H1 (cell line): ENCODE measurements at regions not wholly inside any gene's neighbourhood (a gene's known extent, or its start where the extent isn't known, plus 50 kb on each side); places are given as distances from the start of the nearest gene placed in this dataset.

ENCODE experiments used
- CTCF ChIA-PET: fragments of 300-600 bp; sonication (Branson Sonifier 250); formaldehyde crosslinking; loops from one replicate; lab custom pipeline; 2021; ENCODE audit not compliant: partially characterized antibody; lab: Charles Lee
- POLR2A ChIA-PET: fragments of 300-600 bp; sonication (Branson Sonifier 250); formaldehyde crosslinking; loops from one replicate; lab custom pipeline; 2021; ENCODE audit warnings: inconsistent platforms; ENCODE audit not compliant: partially characterized antibody; lab: Charles Lee
- DNase-seq, 2 experiments: peaks; one replicate each; pipeline versions ENCODE4 v3.0.0 to v3.0.0-alpha.2; 2010 to 2022; ENCODE audit warnings: low spot score in 2 of 2, low read depth in 1 of 2, mixed read lengths in 1 of 2
- FAIRE-seq: peaks from 2 replicates; lab custom pipeline; 2011; peaks lifted over from hg19 to GRCh38; lab: Jason Lieb, UNC
- H2AFZ ChIP-seq: 2 replicates; pipeline ENCODE4 v1.8.1; 2012; ENCODE audit warnings: low read length, inconsistent platforms
- H2AK5ac ChIP-seq: 2 replicates; pipeline ENCODE4 v1.6.1; 2013; ENCODE audit warnings: low read depth, low read length
- H2BK120ac ChIP-seq: replicated peaks from 2 replicates; pipeline ENCODE3; 2013; ENCODE audit warnings: low read depth, low read length, inconsistent platforms
- H2BK12ac ChIP-seq: 2 replicates; pipeline ENCODE4 v1.6.1; 2013; ENCODE audit warnings: low read depth, low read length
- H2BK15ac ChIP-seq: 2 replicates; pipeline ENCODE4 v1.6.1; 2013; ENCODE audit warnings: low read length
- H2BK20ac ChIP-seq: 2 replicates; pipeline ENCODE4 v1.6.1; 2013; ENCODE audit warnings: low read length
- H2BK5ac ChIP-seq: 2 replicates; pipeline ENCODE4 v1.6.1; 2013; ENCODE audit warnings: low read depth, low read length
- H3K14ac ChIP-seq: 2 replicates; pipeline ENCODE4 v1.6.1; 2013; ENCODE audit warnings: inconsistent platforms; ENCODE audit not compliant: insufficient read length
- H3K18ac ChIP-seq: 2 replicates; pipeline ENCODE4 v1.6.1; 2013; ENCODE audit warnings: low read length; ENCODE audit errors: extremely low read depth
- H3K23ac ChIP-seq: 2 replicates; pipeline ENCODE4 v1.6.1; 2013; ENCODE audit warnings: inconsistent platforms; ENCODE audit not compliant: insufficient read length
- H3K23me2 ChIP-seq: 2 replicates; pipeline ENCODE4 v1.6.1; 2013; ENCODE audit warnings: low read depth, low read length
- H3K27ac ChIP-seq: 2 replicates; pipeline ENCODE4 v1.6.1; 2011; ENCODE audit warnings: low read depth, low read length, inconsistent platforms
- H3K27me3 ChIP-seq, 4 experiments: replicated peaks in 1 of 4; 1 replicate in 1 of 4; 2 replicates in 3 of 4; pipeline versions ENCODE4 v1.6.1 to v1.8.1; 2011 to 2013; ENCODE audit warnings: low read length in 3 of 4, mild to moderate bottlenecking in 3 of 4, inconsistent platforms in 2 of 4, mixed read lengths in 2 of 4, moderate library complexity in 1 of 4; ENCODE audit not compliant: control insufficient read depth in 3 of 4, insufficient read depth in 3 of 4; ENCODE audit errors: extremely low read depth in 1 of 4
- H3K36me3 ChIP-seq, 4 experiments: 2 replicates each; pipeline versions ENCODE4 v1.6.1 to v1.8.1; 2011 to 2013; ENCODE audit warnings: mild to moderate bottlenecking in 4 of 4, low read length in 3 of 4, moderate library complexity in 2 of 4, control low read depth in 1 of 4, inconsistent platforms in 1 of 4; ENCODE audit not compliant: insufficient read depth in 4 of 4, control insufficient read depth in 2 of 4
- H3K4ac ChIP-seq: replicated peaks from 2 replicates; pipeline ENCODE3; 2013; ENCODE audit warnings: low read length, low read depth, mixed read lengths, inconsistent platforms; ENCODE audit not compliant: insufficient read length
- H3K4me1 ChIP-seq, 4 experiments: replicated peaks in 1 of 4; 1 replicate in 1 of 4; 2 replicates in 3 of 4; pipeline versions ENCODE4 v1.6.1 to v1.8.1; 2011 to 2013; ENCODE audit warnings: low read length in 3 of 4, inconsistent platforms in 2 of 4, mixed read lengths in 1 of 4; ENCODE audit not compliant: insufficient read depth in 4 of 4, control insufficient read depth in 3 of 4
- H3K4me2 ChIP-seq, 2 experiments: 2 replicates each; pipeline versions ENCODE4 v1.6.1 to v1.8.1; 2011 to 2013; ENCODE audit warnings: low read depth in 2 of 2, low read length in 2 of 2, control low read depth in 1 of 2, inconsistent platforms in 1 of 2, mild to moderate bottlenecking in 1 of 2; ENCODE audit not compliant: insufficient read depth in 1 of 2
- H3K4me3 ChIP-seq, 4 experiments: fragments of 200-600, 300-600 bp in 1 of 4; sonication (generic), shearing (Covaris generic), sonication (Bioruptor Twin) in 1 of 4; 2 replicates each; pipeline versions ENCODE4 v1.5.1 to v1.8.1; 2011 to 2016; ENCODE audit warnings: low read length in 4 of 4, low read depth in 3 of 4, control low read depth in 2 of 4, inconsistent platforms in 2 of 4, mild to moderate bottlenecking in 2 of 4, mixed read lengths in 1 of 4, moderate library complexity in 1 of 4; ENCODE audit not compliant: insufficient read depth in 2 of 4; ENCODE audit errors: extremely low read depth in 1 of 4
- H3K56ac ChIP-seq: replicated peaks from 2 replicates; pipeline ENCODE3; 2013; ENCODE audit warnings: low read depth, mild to moderate bottlenecking, mixed read lengths, low read length, inconsistent platforms; ENCODE audit not compliant: insufficient read length
- H3K79me1 ChIP-seq: 2 replicates; pipeline ENCODE4 v1.6.1; 2013; ENCODE audit warnings: low read depth, low read length, control low read depth
- H3K79me2 ChIP-seq, 2 experiments: 2 replicates each; pipeline versions ENCODE4 v1.6.1 to v1.8.1; 2012 to 2013; ENCODE audit warnings: low read length in 2 of 2, mild to moderate bottlenecking in 2 of 2, inconsistent platforms in 1 of 2; ENCODE audit not compliant: insufficient read depth in 2 of 2, control insufficient read depth in 1 of 2
- H3K9ac ChIP-seq, 4 experiments: replicated peaks in 1 of 4; 1 replicate in 1 of 4; 2 replicates in 3 of 4; pipeline versions ENCODE4 v1.6.1 to v1.8.1; 2011 to 2013; ENCODE audit warnings: low read depth in 3 of 4, low read length in 3 of 4, control low read depth in 2 of 4, mild to moderate bottlenecking in 2 of 4, moderate library complexity in 2 of 4, inconsistent platforms in 1 of 4; ENCODE audit errors: extremely low read depth in 1 of 4
- H3K9me3 ChIP-seq, 2 experiments: 2 replicates each; pipeline versions ENCODE4 v1.6.1 to v1.8.1; 2012 to 2013; ENCODE audit warnings: mild to moderate bottlenecking in 2 of 2, moderate library complexity in 2 of 2, control low read depth in 1 of 2, inconsistent platforms in 1 of 2, low read depth in 1 of 2, low read length in 1 of 2, mixed read lengths in 1 of 2; ENCODE audit not compliant: insufficient read depth in 2 of 2
- H4K20me1 ChIP-seq, 2 experiments: replicated peaks in 1 of 2; 2 replicates each; pipeline versions ENCODE3 to v1.8.1; 2011 to 2013; ENCODE audit warnings: inconsistent platforms in 2 of 2, low read length in 2 of 2, mild to moderate bottlenecking in 1 of 2; ENCODE audit not compliant: insufficient read depth in 2 of 2, control insufficient read depth in 1 of 2
- H4K5ac ChIP-seq: 2 replicates; pipeline ENCODE4 v1.6.1; 2013; ENCODE audit warnings: low read length, low read depth, mixed read lengths, inconsistent platforms; ENCODE audit not compliant: insufficient read length
- H4K8ac ChIP-seq: 2 replicates; pipeline ENCODE4 v1.8.0; 2013; ENCODE audit warnings: mild to moderate bottlenecking, moderate library complexity, low read length, inconsistent platforms; ENCODE audit not compliant: insufficient read depth; ENCODE audit errors: extremely low read depth
- H4K91ac ChIP-seq: replicated peaks from 2 replicates; pipeline ENCODE3; 2013; ENCODE audit warnings: low read length, mixed read lengths, inconsistent platforms; ENCODE audit not compliant: insufficient read length
- ATF3 ChIP-seq: IDR thresholded peaks from 2 replicates; pipeline ENCODE4 v1.6.1; 2011; ENCODE audit warnings: low read depth, mild to moderate bottlenecking, low read length; ENCODE audit not compliant: insufficient read depth
- E2F6 ChIP-seq: IDR thresholded peaks from 2 replicates; pipeline ENCODE4 v1.6.1; 2012; ENCODE audit warnings: inconsistent platforms
- GABPA ChIP-seq: IDR thresholded peaks from 2 replicates; pipeline ENCODE4 v1.6.1; 2011; ENCODE audit warnings: mild to moderate bottlenecking, low read length, moderate library complexity, borderline replicate concordance; ENCODE audit not compliant: insufficient read depth
- JUN ChIP-seq: IDR thresholded peaks from 2 replicates; pipeline ENCODE4 v1.6.1; 2011; ENCODE audit warnings: low read depth, mild to moderate bottlenecking, improper control_type of control experiment, low read length
- JUND ChIP-seq: IDR thresholded peaks from 2 replicates; pipeline ENCODE4 v1.6.1; 2011; ENCODE audit warnings: mild to moderate bottlenecking, improper control_type of control experiment, low read length
- MAX ChIP-seq: IDR thresholded peaks from 2 replicates; pipeline ENCODE4 v1.6.1; 2012; ENCODE audit warnings: inconsistent platforms
- NRF1 ChIP-seq: IDR thresholded peaks from 2 replicates; pipeline ENCODE4 v1.6.1; 2011; ENCODE audit warnings: mild to moderate bottlenecking, low read depth, low read length, improper control_type of control experiment
- POLR2AphosphoS5 ChIP-seq: IDR thresholded peaks from 2 replicates; pipeline ENCODE4 v1.6.1; 2011; ENCODE audit warnings: low read depth, low read length
- SIRT6 ChIP-seq: IDR thresholded peaks from one replicate; pipeline ENCODE4 v1.7.1; 2012; ENCODE audit warnings: low read length, inconsistent platforms
- SIX5 ChIP-seq: IDR thresholded peaks from 2 replicates; pipeline ENCODE4 v1.6.1; 2011; ENCODE audit warnings: mild to moderate bottlenecking, low read depth, low read length
- SP4 ChIP-seq: IDR thresholded peaks from 2 replicates; pipeline ENCODE4 v1.6.1; 2012; ENCODE audit warnings: low read length, inconsistent platforms
- SRF ChIP-seq: IDR thresholded peaks from 2 replicates; pipeline ENCODE4 v1.6.1; 2011; ENCODE audit warnings: mild to moderate bottlenecking, low read depth, low read length, moderate library complexity
- SUZ12 ChIP-seq: fragments of 200-600 bp; sonication (generic); IDR thresholded peaks from 2 replicates; pipeline ENCODE4 v1.6.1; 2012; ENCODE audit warnings: mild to moderate bottlenecking, inconsistent platforms, low read length, moderate library complexity, mixed read lengths
- TAF1 ChIP-seq: IDR thresholded peaks from 2 replicates; pipeline ENCODE4 v1.6.1; 2011; ENCODE audit warnings: mild to moderate bottlenecking, low read depth, low read length
- YY1 ChIP-seq: IDR thresholded peaks from 2 replicates; pipeline ENCODE4 v1.6.1; 2011; ENCODE audit warnings: low read depth, mild to moderate bottlenecking, low read length
- WGBS, 2 experiments: shearing (Covaris generic) in 1 of 2; methylation state at CpG; one replicate each; pipeline versions ENCODE4 v1.1.6 to v1.1.7; 2013 to 2015; ENCODE audit warnings: low lambda C conversion rate in 2 of 2, mixed read lengths in 2 of 2, inconsistent platforms in 1 of 2, low coverage in 1 of 2, missing lambda C conversion rate in 1 of 2; ENCODE audit not compliant: insufficient replicate concordance in 2 of 2, insufficient coverage in 1 of 2, insufficient read length in 1 of 2; ENCODE audit errors: extremely low coverage in 1 of 2, missing lambda C conversion rate in 1 of 2; 5-methylcytosine and 5-hydroxymethylcytosine counted together

- Histone ChIP-seq H4K8ac (no peak overlapping the region), H2BK120ac (no peak overlapping the region), H3K27ac (no peak overlapping the region), H4K5ac (no peak overlapping the region), H3K14ac (no peak overlapping the region), H3K4me1 (no peaks in the 10 kb centered on the region), H3K79me2 (no peaks in the 10 kb centered on the region), H4K91ac (no peak overlapping the region), H2AK5ac (no peak overlapping the region), H3K56ac (no peak overlapping the region), H3K18ac (no peak overlapping the region), H3K4me3 (no peak overlapping the region), H4K20me1 (no peaks in the 10 kb centered on the region), H3K23me2 (no peaks in the 10 kb centered on the region), H2BK20ac (no peak overlapping the region), H2BK5ac (no peak overlapping the region), H3K4ac (no peak overlapping the region), H2BK15ac (no peak overlapping the region), H2BK12ac (no peak overlapping the region), H3K4me2 (no peak overlapping the region), H3K9ac (no peak overlapping the region), H3K79me1 (no peaks in the 10 kb centered on the region), H3K23ac (no peak overlapping the region), H3K36me3 (no peaks in the 10 kb centered on the region), H3K27me3 (no peaks in the 10 kb centered on the region; a peak in 1 of 7 replicates), H3K9me3 (no peaks in the 10 kb centered on the region), H2AFZ (no peak overlapping the region)
- FAIRE-seq (no peak), DNase-seq (no peak)
- ChIA-PET CTCF (interaction anchor here (0.5 to 1.2 kb wide), 2 partner anchors 9 to 64 kb away, joined by 3 to 4 read pairs; no protein-coding TSS in a partner anchor), POLR2A (no interaction called here)
- WGBS, 2 experiments = 87% methylated on average over 6 of the region's 6 CpGs; no CpG with 5 or more reads in 1 of the 2 experiments
- no peak for TF ChIP-seq YY1
- no peak for TF ChIP-seq SIRT6
- no peak for TF ChIP-seq NRF1
- no peak for TF ChIP-seq MAX
- TF ChIP-seq E2F6 = no peak
- no peak for TF ChIP-seq ATF3
- TF ChIP-seq POLR2AphosphoS5 = no peak
- no peak for TF ChIP-seq SP4
- TF ChIP-seq SIX5 = no peak
- no peak for TF ChIP-seq JUN
- no peak for TF ChIP-seq SUZ12
- no peak for TF ChIP-seq JUND
- no peak for TF ChIP-seq TAF1
- TF ChIP-seq SRF = no peak
- TF ChIP-seq GABPA = no peak
These were observed 288.9 kb downstream of the SLC4A3 start for GRCh38 chr2:219916281-219916680.
